ENCODE measurements at regions not wholly inside any gene's neighbourhood (a gene's known extent, or its start where the extent isn't known, plus 50 kb on each side); places are given as distances from the start of the nearest gene placed in this dataset.

DNA sequence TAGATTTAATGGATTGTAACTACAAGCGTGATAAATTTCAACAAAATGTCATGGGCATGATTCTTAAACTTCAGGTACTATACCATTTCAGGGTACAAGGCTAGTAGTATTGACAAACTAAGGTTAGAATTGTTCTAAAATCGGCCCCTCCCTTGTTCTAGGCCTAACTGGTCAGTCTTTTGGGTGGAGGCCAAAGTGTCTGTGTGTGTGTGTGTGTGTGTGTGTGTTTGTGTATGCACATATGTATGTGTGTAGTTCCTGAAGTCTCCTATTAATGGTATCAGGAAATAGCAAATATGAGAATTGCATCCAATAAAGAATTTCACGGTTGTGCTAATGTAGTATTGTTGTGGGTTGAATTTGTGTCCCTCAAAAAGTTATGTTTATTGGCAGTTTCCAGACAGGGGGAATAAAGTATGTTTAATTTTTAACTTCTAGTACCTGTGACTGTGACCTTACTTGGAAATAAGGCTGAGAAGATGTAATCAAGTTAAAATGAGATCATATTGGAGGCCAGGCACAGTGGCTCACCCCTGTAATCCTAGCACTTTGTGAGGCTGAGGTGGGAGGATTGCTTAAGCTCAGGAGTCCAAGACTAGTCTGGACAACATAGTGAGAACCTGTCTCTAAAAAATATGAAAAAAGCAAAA lies 119.2 kb downstream of the KLF5 start:
- Histone ChIP-seq H3K4me2 (ENCODE audit: low read length) (no peak overlapping the region), H4K20me1 (ENCODE audit: insufficient read depth) (no peaks in the 10 kb centered on the region), H2AFZ (ENCODE audit: low read depth, low read length) (no peak overlapping the region), H3K9me2 (ENCODE audit: insufficient read depth, low read length) (no peaks in the 10 kb centered on the region), H3K4me3 (ENCODE audit: low read length) (no peak overlapping the region), H3K36me3 (ENCODE audit: insufficient read depth, low read length) (no peaks in the 10 kb centered on the region), H3K9me3 (ENCODE audit: low read length) (no peaks in the 10 kb centered on the region), H3K27ac (ENCODE audit: low read length) (no peak overlapping the region), H3K9ac (ENCODE audit: low read length) (no peak overlapping the region), H3K79me2 (replicated peaks; ENCODE audit: insufficient read depth, low read length) (no peaks in the 10 kb centered on the region), H3F3A (ENCODE audit: insufficient read depth, low read length, poor library complexity, severe bottlenecking) (no peaks in the 10 kb centered on the region), H3K27me3 (ENCODE audit: insufficient read depth, low read depth, low read length) (no peaks in the 10 kb centered on the region)
- TF ChIP-seq, protein P1, sequence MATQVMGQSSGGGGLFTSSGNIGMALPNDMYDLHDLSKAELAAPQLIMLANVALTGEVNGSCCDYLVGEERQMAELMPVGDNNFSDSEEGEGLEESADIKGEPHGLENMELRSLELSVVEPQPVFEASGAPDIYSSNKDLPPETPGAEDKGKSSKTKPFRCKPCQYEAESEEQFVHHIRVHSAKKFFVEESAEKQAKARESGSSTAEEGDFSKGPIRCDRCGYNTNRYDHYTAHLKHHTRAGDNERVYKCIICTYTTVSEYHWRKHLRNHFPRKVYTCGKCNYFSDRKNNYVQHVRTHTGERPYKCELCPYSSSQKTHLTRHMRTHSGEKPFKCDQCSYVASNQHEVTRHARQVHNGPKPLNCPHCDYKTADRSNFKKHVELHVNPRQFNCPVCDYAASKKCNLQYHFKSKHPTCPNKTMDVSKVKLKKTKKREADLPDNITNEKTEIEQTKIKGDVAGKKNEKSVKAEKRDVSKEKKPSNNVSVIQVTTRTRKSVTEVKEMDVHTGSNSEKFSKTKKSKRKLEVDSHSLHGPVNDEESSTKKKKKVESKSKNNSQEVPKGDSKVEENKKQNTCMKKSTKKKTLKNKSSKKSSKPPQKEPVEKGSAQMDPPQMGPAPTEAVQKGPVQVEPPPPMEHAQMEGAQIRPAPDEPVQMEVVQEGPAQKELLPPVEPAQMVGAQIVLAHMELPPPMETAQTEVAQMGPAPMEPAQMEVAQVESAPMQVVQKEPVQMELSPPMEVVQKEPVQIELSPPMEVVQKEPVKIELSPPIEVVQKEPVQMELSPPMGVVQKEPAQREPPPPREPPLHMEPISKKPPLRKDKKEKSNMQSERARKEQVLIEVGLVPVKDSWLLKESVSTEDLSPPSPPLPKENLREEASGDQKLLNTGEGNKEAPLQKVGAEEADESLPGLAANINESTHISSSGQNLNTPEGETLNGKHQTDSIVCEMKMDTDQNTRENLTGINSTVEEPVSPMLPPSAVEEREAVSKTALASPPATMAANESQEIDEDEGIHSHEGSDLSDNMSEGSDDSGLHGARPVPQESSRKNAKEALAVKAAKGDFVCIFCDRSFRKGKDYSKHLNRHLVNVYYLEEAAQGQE (IDR thresholded peaks at IDR 0.05; ENCODE audit: borderline replicate concordance): no peak
- TF ChIP-seq MXI1 (conservative IDR thresholded peaks at IDR 0.05; ENCODE audit: poor library complexity, severe bottlenecking): no peak
- TF ChIP-seq, protein P2, sequence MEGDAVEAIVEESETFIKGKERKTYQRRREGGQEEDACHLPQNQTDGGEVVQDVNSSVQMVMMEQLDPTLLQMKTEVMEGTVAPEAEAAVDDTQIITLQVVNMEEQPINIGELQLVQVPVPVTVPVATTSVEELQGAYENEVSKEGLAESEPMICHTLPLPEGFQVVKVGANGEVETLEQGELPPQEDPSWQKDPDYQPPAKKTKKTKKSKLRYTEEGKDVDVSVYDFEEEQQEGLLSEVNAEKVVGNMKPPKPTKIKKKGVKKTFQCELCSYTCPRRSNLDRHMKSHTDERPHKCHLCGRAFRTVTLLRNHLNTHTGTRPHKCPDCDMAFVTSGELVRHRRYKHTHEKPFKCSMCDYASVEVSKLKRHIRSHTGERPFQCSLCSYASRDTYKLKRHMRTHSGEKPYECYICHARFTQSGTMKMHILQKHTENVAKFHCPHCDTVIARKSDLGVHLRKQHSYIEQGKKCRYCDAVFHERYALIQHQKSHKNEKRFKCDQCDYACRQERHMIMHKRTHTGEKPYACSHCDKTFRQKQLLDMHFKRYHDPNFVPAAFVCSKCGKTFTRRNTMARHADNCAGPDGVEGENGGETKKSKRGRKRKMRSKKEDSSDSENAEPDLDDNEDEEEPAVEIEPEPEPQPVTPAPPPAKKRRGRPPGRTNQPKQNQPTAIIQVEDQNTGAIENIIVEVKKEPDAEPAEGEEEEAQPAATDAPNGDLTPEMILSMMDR (IDR thresholded peaks at IDR 0.05; ENCODE audit: poor library complexity, severe bottlenecking): no peak
- TF ChIP-seq RAD21 (conservative IDR thresholded peaks at IDR 0.05): no peak
- no peak for TF ChIP-seq TAF1 (IDR thresholded peaks at IDR 0.05; ENCODE audit: low read depth)
- no peak for TF ChIP-seq EZH2 (IDR thresholded peaks at IDR 0.05; ENCODE audit: borderline replicate concordance, insufficient read depth, low read length, poor library complexity, severe bottlenecking)
- TF ChIP-seq SMC3 (conservative IDR thresholded peaks at IDR 0.05; ENCODE audit: poor library complexity): no peak
- no peak for TF ChIP-seq POLR2AphosphoS5 (IDR thresholded peaks at IDR 0.05)
- no peak for TF ChIP-seq EP300 (conservative IDR thresholded peaks at IDR 0.05; ENCODE audit: poor library complexity, severe bottlenecking)

DNA sequence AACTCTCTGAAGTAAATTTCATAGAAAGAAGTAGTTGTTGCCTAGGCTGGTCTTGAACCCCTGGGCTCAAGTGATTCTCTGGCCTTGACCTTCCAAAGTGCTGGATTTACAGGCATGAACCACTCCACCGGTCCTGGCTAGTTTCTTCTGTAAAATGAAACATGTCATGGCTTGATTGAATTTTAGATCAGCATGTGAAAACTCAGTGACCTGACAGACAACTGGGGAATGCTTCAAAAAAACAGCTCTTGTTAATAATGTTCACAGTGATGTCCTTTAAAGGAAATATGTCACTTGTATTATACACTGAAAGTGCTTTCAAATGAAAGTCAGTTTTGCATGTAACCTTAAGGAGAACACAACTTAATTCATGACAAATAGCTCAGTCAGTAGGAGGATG lies 118.2 kb downstream of the KLF5 start:
- no peak overlapping the region for H2AFZ ChIP-seq (ENCODE audit: low read depth, low read length)
- H3K79me2 ChIP-seq (replicated peaks; ENCODE audit: insufficient read depth, low read length): no peaks in the 10 kb centered on the region
- H4K20me1 ChIP-seq (ENCODE audit: insufficient read depth): no peaks in the 10 kb centered on the region
- no peak for TF ChIP-seq EZH2 (IDR thresholded peaks at IDR 0.05; ENCODE audit: borderline replicate concordance, insufficient read depth, low read length, poor library complexity, severe bottlenecking)
- TF ChIP-seq RAD21 (conservative IDR thresholded peaks at IDR 0.05): no peak
- no peak for TF ChIP-seq TAF1 (IDR thresholded peaks at IDR 0.05; ENCODE audit: low read depth)
- no peak for TF ChIP-seq POLR2AphosphoS5 (IDR thresholded peaks at IDR 0.05)
- no peak for TF ChIP-seq EP300 (conservative IDR thresholded peaks at IDR 0.05; ENCODE audit: poor library complexity, severe bottlenecking)
- TF ChIP-seq, protein P1 (IDR thresholded peaks at IDR 0.05; ENCODE audit: borderline replicate concordance): no peak
- no peak for TF ChIP-seq SMC3 (conservative IDR thresholded peaks at IDR 0.05; ENCODE audit: poor library complexity)
- no peak for TF ChIP-seq MXI1 (conservative IDR thresholded peaks at IDR 0.05; ENCODE audit: poor library complexity, severe bottlenecking)
- TF ChIP-seq, protein P2 (IDR thresholded peaks at IDR 0.05; ENCODE audit: poor library complexity, severe bottlenecking): no peak
- H3K36me3 ChIP-seq (ENCODE audit: insufficient read depth, low read length): no peaks in the 10 kb centered on the region
- no peak overlapping the region for H3K27ac ChIP-seq (ENCODE audit: low read length)
- H3K9me2 ChIP-seq (ENCODE audit: insufficient read depth, low read length): no peaks in the 10 kb centered on the region
- no peaks in the 10 kb centered on the region for H3F3A ChIP-seq (ENCODE audit: insufficient read depth, low read length, poor library complexity, severe bottlenecking)
- H3K27me3 ChIP-seq (ENCODE audit: insufficient read depth, low read depth, low read length): no peaks in the 10 kb centered on the region
- H3K4me2 ChIP-seq (ENCODE audit: low read length): no peak overlapping the region
- no peak overlapping the region for H3K9ac ChIP-seq (ENCODE audit: low read length)
- no peaks in the 10 kb centered on the region for H3K9me3 ChIP-seq (ENCODE audit: low read length)
- no peak overlapping the region for H3K4me3 ChIP-seq (ENCODE audit: low read length)

Data from neural cell (in vitro differentiated cells).